ENCODE measurements at regions not wholly inside any gene's neighbourhood (a gene's known extent, or its start where the extent isn't known, plus 50 kb on each side); places are given as distances from the start of the nearest gene placed in this dataset.

DNA sequence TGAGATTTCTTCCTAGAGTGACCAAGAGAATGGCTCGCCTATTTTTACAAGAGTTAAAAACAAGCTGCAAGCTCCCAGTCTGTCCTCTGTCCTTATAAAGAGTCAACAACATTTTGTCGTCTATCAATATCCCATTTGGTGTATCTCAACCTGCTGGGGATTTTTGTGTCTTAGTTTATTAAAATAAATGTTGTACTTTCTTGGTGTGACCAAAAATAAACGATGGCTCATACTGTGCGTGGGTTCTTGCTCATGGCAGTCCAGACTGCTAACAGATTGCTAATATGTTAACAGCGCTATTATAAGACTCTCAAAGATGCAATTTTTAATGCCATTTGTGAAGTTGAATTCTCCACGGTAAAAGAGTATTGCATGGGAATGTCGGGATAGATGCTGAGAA is 569.9 kb downstream of the GABRG2 start:
- TF ChIP-seq BHLHE40 (IDR thresholded peaks at IDR 0.05; ENCODE audit: borderline replicate concordance) (no peak), ZNF384 (IDR thresholded peaks at IDR 0.05) (no peak), FOXM1 (IDR thresholded peaks at IDR 0.05; ENCODE audit: borderline replicate concordance) (no peak), HDGF (IDR thresholded peaks at IDR 0.05; ENCODE audit: borderline replicate concordance) (no peak), SP1 (IDR thresholded peaks at IDR 0.05) (no peak), SUZ12 (IDR thresholded peaks at IDR 0.05) (no peak), LEF1 (IDR thresholded peaks at IDR 0.05; ENCODE audit: borderline replicate concordance) (no peak), TARDBP (IDR thresholded peaks at IDR 0.05) (no peak), FOXA1 (IDR thresholded peaks at IDR 0.05) (no peak), FOXK2 (IDR thresholded peaks at IDR 0.05) (no peak), ELF4 (IDR thresholded peaks at IDR 0.05) (no peak)

Measured in HEK293T (cell line).